ENCODE measurements at regions not wholly inside any gene's neighbourhood (a gene's known extent, or its start where the extent isn't known, plus 50 kb on each side); places are given as distances from the start of the nearest gene placed in this dataset.

GRCh38 chr14:44444454-44444853 lies 62.6 kb downstream of the FSCB start:
- BruUV-seq (replicated peaks) = no TSS peak
- no peak for FAIRE-seq
- no peaks in the 10 kb centered on the region for H3K27me3 ChIP-seq (ENCODE audit: control insufficient read depth in 2 of 2, insufficient read depth in 2 of 2, low read length in 2 of 2)
- H3K4me2 ChIP-seq (ENCODE audit: insufficient read depth, low read length) = no peak overlapping the region
- intact Hi-C loops (cut with micrococcal nuclease) = no loop called here
- H3K9me1 ChIP-seq (replicated peaks; ENCODE audit: control insufficient read depth, extremely low read depth, insufficient read depth, low read length) = no peaks in the 10 kb centered on the region
- no peaks in the 10 kb centered on the region for H3K79me2 ChIP-seq (ENCODE audit: control insufficient read depth, insufficient read depth, low read length)
- no peak overlapping the region for H3K4me3 ChIP-seq (replicated peaks in 1 of 3; ENCODE audit: insufficient read depth in 1 of 3, low read depth in 1 of 3, low read length in 3 of 3)
- ChIA-PET CTCF (no interaction called here), POLR2A (no interaction called here)
- no peak overlapping the region for H3K27ac ChIP-seq (ENCODE audit: insufficient read depth, low read depth, low read length)
- H2AFZ ChIP-seq (ENCODE audit: low read depth, low read length) = no peak overlapping the region
- H3K9ac ChIP-seq (replicated peaks; ENCODE audit: extremely low read depth, insufficient read depth, low read length) = no peak overlapping the region
- no peak for DNase-seq (ENCODE audit: low read depth, low spot score)
- no peaks in the 10 kb centered on the region for H4K20me1 ChIP-seq (replicated peaks; ENCODE audit: control insufficient read depth, extremely low read depth, insufficient read depth, low read length)
- no peaks in the 10 kb centered on the region for H3K4me1 ChIP-seq (ENCODE audit: control insufficient read depth, extremely low read depth, insufficient read depth, low read length)
- dilution Hi-C loops (cut with MboI; ENCODE audit: extremely low pct_ligation_motif_present, low sequenced_read_pairs) = no loop called here
- H3K9me3 ChIP-seq (replicated peaks; ENCODE audit: control insufficient read depth, insufficient read depth, low read length) = peaks cover 1% of the 10 kb centered on the region
- H3K36me3 ChIP-seq (ENCODE audit: control insufficient read depth in 2 of 2, extremely low read depth in 1 of 2, insufficient read depth in 2 of 2, low read length in 2 of 2) = no peaks in the 10 kb centered on the region
- no peak for TF ChIP-seq POLR2A (IDR thresholded peaks at IDR 0.05; ENCODE audit: low read depth, low read length)
- no peak for TF ChIP-seq EZH2 (IDR thresholded peaks at IDR 0.05; ENCODE audit: borderline replicate concordance, low read depth, low read length, severe bottlenecking)
- TF ChIP-seq MAX (IDR thresholded peaks at IDR 0.05; ENCODE audit: insufficient read depth, insufficient read length) = no peak
- TF ChIP-seq POLR2AphosphoS5 (IDR thresholded peaks at IDR 0.05; ENCODE audit: insufficient read depth, low read depth, low read length) = no peak
- no peak for TF ChIP-seq FOS (IDR thresholded peaks at IDR 0.05; ENCODE audit: borderline replicate concordance, insufficient read depth, low read length)
- TF ChIP-seq MYC (IDR thresholded peaks at IDR 0.05; ENCODE audit: low read depth, low read length) = no peak
- no peak for TF ChIP-seq JUN (IDR thresholded peaks at IDR 0.05; ENCODE audit: borderline replicate concordance, insufficient read depth, insufficient read length, low read depth)
- TF ChIP-seq CTCF (IDR thresholded peaks at IDR 0.05; ENCODE audit: extremely low read depth in 1 of 2, insufficient read depth in 1 of 2, low read depth in 1 of 2, low read length in 2 of 2) = no peak
- TF ChIP-seq GATA2 (IDR thresholded peaks at IDR 0.05; ENCODE audit: insufficient read depth, insufficient read length, low read depth, low read length) = no peak

All from endothelial cell of umbilical vein (primary cell).